DMS153 treated with DMSO at 0.1 percent for 48 hours (cell line): ENCODE measurements at regions not wholly inside any gene's neighbourhood (a gene's known extent, or its start where the extent isn't known, plus 50 kb on each side); places are given as distances from the start of the nearest gene placed in this dataset.

Experiments used
- DNase-seq: peaks from one replicate; lab custom pipeline; 2025; ENCODE audit not compliant: unreplicated experiment; lab: John Stamatoyannopoulos, UW

GRCh38 chr7:20021831-20022230 lies 195.4 kb downstream of the MACC1 start:
- DNase-seq: no peak

DNA sequence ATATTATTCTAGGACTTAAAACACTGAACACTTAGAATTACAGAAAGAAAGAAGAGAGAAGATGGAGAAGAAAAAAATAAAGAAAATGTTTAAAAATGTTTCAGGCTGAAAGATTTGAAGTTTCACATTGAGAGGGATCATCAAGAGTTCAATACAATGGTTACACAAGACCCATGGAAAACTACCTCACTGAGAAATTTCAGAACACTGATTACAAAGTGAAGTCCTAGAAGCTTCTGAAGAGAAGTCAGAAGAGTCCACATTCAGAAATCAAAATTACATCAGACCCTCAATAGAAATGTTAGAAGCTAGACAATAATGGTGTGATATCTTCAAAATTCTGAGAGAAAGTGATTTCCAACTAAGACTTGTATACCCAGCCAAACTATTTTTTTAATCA lies 196.1 kb downstream of the MACC1 start:
- no peak for DNase-seq

GRCh38 chr7:20019757-20020432 lies 197.3 kb downstream of the MACC1 start:
- no peak for DNase-seq

GRCh38 chr7:20016669-20017068 lies 200.5 kb downstream of the MACC1 start:
- DNase-seq: no peak

DNA sequence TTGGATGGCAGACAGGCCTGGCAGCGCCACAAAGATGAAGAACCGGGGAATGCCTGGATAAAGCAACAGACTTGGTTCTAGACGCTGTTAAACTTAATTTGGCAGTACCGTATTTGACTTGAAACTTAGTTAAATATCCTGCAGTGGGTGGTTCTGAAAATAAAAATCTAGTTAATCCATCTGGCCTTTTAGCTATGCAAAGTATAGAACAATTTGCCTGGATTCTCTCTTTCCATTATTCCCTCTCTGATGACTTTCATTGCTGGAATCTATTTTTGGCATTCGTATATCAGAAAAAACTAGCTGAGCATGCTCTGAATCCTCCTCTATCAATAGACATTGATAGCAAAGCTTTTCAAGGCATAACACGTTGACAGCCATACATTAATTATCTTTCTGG lies 203.6 kb downstream of the MACC1 start:
- DNase-seq: no peak

DNA sequence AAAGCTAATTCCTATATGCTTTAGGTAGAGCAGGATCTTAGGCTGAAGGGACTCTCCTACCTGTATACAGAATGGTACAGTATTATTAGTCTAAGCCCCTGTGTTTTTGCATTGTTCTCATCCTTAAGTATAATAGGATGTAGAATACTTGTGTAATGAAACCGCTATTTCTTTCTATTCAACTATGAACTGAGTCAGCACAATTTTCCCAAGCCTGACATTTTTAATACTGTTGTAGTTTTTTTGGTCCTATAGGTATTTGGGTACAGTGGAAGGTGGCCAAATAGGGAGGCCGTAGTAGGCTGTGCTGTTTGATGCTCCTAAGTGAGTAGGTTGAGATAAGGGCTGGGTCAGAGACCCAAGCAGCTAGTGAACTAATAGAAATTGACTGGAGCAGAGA lies 205.1 kb downstream of the MACC1 start:
- no peak for DNase-seq

DNA sequence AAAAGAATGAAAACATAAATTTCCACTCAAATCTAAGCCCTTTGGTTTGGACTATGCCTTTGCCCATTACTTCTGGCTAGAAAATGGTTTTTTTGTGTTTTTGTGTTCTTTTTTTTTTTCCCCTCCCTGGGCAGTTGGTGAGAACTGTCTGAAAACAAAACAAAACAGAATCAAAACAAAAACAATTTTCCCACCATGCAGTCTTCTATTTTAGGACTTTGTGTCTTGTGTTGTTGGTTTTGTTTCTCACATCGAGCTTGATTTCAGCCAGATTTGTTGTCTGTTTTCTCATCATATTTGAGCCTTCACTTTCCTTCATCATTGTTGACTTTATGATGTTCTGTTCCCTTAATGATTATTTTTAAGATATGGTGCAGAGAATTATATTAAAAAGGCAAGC lies 206.3 kb downstream of the MACC1 start:
- DNase-seq: no peak

DNA sequence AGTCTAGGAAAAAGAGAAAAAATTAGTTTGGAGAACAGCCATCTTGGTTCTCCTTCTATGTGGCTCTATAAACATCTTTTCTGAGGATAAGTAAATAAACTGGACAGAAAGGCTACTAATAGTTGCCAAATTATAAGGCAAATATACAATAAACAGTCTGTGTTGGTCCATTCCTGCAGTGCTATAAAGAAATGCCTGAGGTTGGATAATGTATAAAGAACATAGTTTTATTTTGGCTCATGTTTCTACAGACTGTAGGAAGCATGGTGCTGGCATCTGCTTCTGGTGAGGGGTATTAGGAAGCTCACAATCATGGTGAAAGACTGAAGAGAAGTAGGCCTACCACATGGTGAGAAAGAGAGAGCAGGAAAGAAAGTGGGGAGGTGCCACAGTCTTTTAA lies 209.7 kb downstream of the MACC1 start:
- DNase-seq: no peak

GRCh38 chr7:20005081-20005480 lies 212.1 kb downstream of the MACC1 start:
- no peak for DNase-seq

GRCh38 chr7:19999681-20000080 lies 217.5 kb downstream of the MACC1 start:
- no peak for DNase-seq

DNA sequence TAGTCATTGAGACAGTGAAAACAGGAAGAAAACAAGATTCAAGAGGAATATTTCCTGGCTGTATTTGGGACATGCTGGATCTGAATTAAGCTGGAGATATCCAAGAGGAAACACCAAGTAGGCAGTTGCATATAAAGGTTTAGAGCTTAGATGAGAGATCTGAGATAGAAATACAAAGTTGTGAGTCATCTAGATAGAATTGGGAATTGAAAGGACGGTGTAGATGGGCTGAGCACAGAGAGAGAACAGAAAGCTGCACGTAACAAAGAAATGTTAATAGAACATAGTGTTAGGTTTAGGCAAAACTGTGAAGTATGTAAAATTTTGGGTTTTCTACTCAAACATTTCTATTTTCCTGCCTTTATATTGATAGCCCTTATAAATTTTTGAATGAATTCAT lies 218.5 kb upstream of the TMEM196 start:
- DNase-seq: no peak

- DNase-seq: no peak
Observed at GRCh38 chr7:19989906-19990305, 216.5 kb upstream of the TMEM196 start.

DNA sequence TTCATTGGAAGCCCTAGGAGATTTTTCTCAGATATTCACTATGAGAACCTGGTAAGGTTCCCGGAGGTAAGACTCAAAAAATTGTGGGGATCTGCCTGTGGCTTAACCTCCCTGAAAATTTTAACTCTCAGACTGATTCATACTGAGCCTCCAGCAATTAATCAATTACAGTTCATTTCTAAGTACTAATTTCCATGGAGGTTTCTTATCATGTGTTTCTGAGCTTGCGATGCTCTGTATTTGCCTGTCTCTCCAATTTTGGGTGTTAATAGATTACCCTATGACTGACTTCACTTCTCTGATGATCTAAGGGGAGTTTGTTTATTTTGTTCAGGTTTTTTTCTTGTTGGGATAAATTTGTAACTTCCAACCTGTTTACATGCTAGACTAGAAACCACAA lies 215.4 kb upstream of the TMEM196 start:
- DNase-seq: no peak

DNA sequence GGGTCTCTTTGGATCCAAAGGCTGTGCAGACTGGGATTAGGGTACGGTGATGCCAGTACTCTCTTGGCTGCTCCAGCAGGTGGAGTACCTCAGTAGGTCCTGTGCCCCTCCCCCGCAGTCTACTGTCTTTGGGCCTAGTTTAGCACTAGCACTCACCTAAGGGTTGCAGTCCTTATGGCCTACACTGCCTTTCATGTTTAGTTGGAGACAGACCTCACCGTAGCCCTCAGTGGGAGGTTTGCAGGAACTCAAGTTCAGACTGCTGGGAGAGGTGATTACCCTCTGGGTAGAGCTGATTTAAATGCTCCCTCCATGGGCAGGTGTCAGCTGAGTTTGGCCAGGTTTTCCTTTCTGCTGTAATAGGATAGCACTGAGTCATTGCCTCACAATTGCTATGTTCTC lies 210.8 kb upstream of the TMEM196 start:
- no peak for DNase-seq

DNA sequence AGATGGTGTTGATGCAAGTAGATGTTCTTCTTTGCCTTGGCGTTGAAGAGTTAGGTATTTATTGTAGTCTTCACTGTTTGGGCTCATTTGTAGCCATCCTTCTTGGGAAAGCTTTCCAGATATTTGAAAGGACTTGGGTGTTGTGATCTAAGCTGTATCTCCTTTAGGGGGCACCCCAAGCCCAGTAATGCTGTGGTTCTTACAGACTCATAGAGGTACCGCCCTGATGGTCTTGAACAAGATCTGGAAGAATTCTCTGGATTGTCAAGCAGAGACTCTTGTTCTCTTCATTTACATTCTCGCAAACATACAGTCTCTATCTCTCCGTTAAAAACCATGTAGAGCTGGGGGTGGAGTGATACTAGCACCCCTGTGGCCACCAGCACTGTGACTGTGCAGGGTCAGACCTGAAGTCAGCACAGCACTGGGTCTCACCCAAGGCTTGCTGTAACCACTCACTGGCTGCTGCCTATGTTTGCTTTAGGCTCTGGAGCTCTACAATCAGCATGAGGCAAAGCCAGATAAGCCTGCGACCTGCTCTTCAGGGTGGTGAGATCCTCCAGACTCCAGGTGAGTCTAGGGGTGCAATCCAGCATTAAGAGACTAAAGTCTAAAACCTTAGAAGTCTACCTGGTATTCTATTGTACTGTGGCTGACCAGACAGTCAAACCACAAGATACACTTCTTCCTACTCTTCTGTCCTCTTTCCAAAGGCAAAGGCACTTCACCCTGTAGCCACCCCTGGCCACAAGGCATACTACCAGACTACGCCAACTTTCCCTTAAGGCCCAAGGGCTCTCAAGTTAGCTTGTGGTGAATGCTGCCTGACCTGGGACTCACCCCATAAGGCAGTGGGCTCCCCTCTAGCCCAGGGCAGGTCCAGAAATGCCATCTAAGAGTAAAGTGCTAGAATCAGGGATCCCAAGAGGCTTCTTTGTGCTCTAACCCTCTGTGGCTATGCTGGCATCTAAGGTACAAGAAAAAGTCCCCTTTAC lies 209.7 kb upstream of the TMEM196 start:
- no peak for DNase-seq

DNA sequence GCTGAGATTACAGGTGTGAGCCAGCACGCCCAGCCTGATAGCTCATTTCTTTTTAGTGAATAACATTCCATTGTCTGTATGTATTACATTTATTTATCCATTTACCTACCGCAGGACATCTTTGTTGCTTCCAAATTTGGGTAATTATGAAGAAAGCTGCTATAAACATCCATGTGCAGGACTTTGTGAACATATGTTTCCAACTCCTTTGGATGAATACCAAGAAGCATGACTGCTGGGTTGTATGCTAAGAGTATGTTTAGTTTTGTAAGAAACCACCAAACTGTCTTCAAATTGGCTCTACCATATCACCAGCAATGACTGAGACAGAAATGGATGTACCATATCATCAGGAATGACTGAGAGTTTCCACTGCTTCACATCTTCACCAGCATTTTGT lies 200.2 kb upstream of the TMEM196 start:
- no peak for DNase-seq

GRCh38 chr7:19972876-19973275 lies 199.5 kb upstream of the TMEM196 start:
- DNase-seq: no peak

DNA sequence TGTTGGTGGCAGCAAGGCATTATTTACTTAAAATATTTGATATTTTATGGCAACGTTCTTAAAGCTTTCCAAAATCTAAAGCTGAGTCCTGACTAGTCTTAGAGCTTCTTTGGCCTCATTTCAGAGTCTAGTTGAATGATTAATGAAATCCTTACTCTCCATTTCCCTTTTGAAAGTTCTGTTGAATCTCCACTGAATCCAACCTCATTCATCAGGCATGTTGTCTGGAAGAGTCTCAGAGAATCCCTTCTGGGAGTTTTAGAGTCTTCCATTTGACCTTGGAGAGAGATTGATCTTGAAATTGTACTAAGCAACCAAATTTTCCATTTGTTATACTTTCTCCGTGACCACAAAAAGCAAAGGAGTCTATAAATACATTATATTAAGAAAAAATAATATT lies 198.5 kb upstream of the TMEM196 start:
- no peak for DNase-seq

GRCh38 chr7:19970514-19970913 lies 197.1 kb upstream of the TMEM196 start:
- DNase-seq: no peak

GRCh38 chr7:19969859-19970493 lies 196.6 kb upstream of the TMEM196 start:
- DNase-seq: no peak

- no peak for DNase-seq
Observed at GRCh38 chr7:19964246-19964645, 190.8 kb upstream of the TMEM196 start.

DNA sequence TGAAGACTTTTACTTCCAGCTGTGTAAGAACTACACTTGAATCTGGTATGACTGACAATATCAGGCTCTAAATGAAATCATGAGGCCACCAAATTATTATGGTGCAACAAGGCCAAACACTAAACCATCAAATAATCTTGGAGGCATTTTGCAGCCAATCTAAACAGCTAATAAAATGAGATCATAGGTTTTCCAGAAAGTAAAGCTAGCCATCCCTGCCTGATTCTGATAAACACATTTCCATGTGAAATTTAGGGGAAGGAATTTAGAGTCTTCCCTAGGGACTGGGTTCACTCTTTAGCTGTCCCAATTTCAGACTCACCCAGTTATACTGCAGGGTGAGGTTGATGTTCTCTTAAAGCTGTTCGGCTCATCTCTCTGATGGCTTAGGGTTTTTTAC lies 190.3 kb upstream of the TMEM196 start:
- DNase-seq: no peak
